CD14-positive monocyte (primary cell): ENCODE measurements at regions not wholly inside any gene's neighbourhood (a gene's known extent, or its start where the extent isn't known, plus 50 kb on each side); places are given as distances from the start of the nearest gene placed in this dataset.

Experiments used
- DNase-seq, 3 donors: peaks; one replicate each; pipeline ENCODE4 v3.0.0-alpha.2; 2011 to 2022
- H2AFZ ChIP-seq: 2 replicates; pipeline ENCODE4 v1.6.0; 2012; ENCODE audit warnings: mild to moderate bottlenecking, low read depth, low read length, inconsistent platforms; ENCODE audit not compliant: insufficient read depth, poor library complexity, severe bottlenecking
- H3K27ac ChIP-seq, 2 donors: 1 replicate in 1 of 2; 2 replicates in 1 of 2; pipeline ENCODE4 v1.5.1; 2012 to 2013; ENCODE audit warnings: low read length in 2 of 2, control low read depth in 1 of 2, inconsistent platforms in 1 of 2, low read depth in 1 of 2, mild to moderate bottlenecking in 1 of 2
- H3K27me3 ChIP-seq, 2 donors: one replicate each; pipeline versions ENCODE4 v1.6.0 to v1.6.1; 2011 to 2013; ENCODE audit warnings: low read length in 2 of 2; ENCODE audit not compliant: control insufficient read depth in 2 of 2, insufficient read depth in 2 of 2
- H3K36me3 ChIP-seq, 2 donors: replicated peaks in 1 of 2; 1 replicate in 1 of 2; 2 replicates in 1 of 2; pipeline versions ENCODE4 v1.5.1 to v1.6.1; 2012 to 2013; ENCODE audit warnings: low read length in 2 of 2, control low read depth in 1 of 2, inconsistent platforms in 1 of 2, mild to moderate bottlenecking in 1 of 2; ENCODE audit not compliant: insufficient read depth in 2 of 2, control insufficient read depth in 1 of 2
- H3K4me1 ChIP-seq, 2 donors: 1 replicate in 1 of 2; 2 replicates in 1 of 2; pipeline versions ENCODE4 v1.5.1 to v1.6.1; 2012 to 2013; ENCODE audit warnings: low read length in 2 of 2, control low read depth in 1 of 2, inconsistent platforms in 1 of 2, mild to moderate bottlenecking in 1 of 2, moderate library complexity in 1 of 2; ENCODE audit not compliant: insufficient read depth in 2 of 2, control insufficient read depth in 1 of 2
- H3K4me2 ChIP-seq: replicated peaks from 2 replicates; pipeline ENCODE3; 2012; ENCODE audit warnings: low read length, moderate library complexity, mild to moderate bottlenecking; ENCODE audit not compliant: poor library complexity, severe bottlenecking; ENCODE audit errors: extremely low read depth
- H3K4me3 ChIP-seq, 3 experiments: fragments of 200-600 bp in 1 of 3; sonication (generic) in 1 of 3; replicated peaks in 1 of 3; 1 replicate in 2 of 3; 2 replicates in 1 of 3; pipeline ENCODE4 v1.5.1; 2011 to 2013; ENCODE audit warnings: low read length in 3 of 3, mild to moderate bottlenecking in 3 of 3, control low read depth in 2 of 3, low read depth in 2 of 3, inconsistent platforms in 1 of 3, moderate library complexity in 1 of 3
- H3K79me2 ChIP-seq: 2 replicates; pipeline ENCODE4 v1.6.0; 2012; ENCODE audit warnings: mild to moderate bottlenecking, control low read depth, inconsistent platforms, low read length, moderate library complexity; ENCODE audit not compliant: insufficient read depth
- H3K9ac ChIP-seq: 2 replicates; pipeline ENCODE4 v1.6.0; 2017; ENCODE audit warnings: low read length, mild to moderate bottlenecking; ENCODE audit not compliant: insufficient read depth, poor library complexity, severe bottlenecking
- H3K9me3 ChIP-seq, 2 donors: replicated peaks in 1 of 2; 1 replicate in 1 of 2; 2 replicates in 1 of 2; pipeline versions ENCODE4 v1.5.1 to v1.6.1; 2012 to 2013; ENCODE audit warnings: low read length in 2 of 2, control low read depth in 1 of 2; ENCODE audit not compliant: control insufficient read depth in 1 of 2, insufficient read depth in 1 of 2
- H4K20me1 ChIP-seq: 2 replicates; pipeline ENCODE4 v1.6.0; 2012; ENCODE audit warnings: mild to moderate bottlenecking, low read length, control low read depth, moderate library complexity; ENCODE audit not compliant: insufficient read depth
- H3K27ac Mint-ChIP-seq, 7 donors: one replicate each; pipeline ENCODE4 v1.8.0; 2020; ENCODE audit warnings: mild to moderate bottlenecking in 7 of 7, mixed read lengths in 7 of 7, moderate library complexity in 6 of 7, inconsistent platforms in 2 of 7
- H3K27me3 Mint-ChIP-seq, 3 donors: one replicate each; pipeline ENCODE4 v1.8.0; 2021 to 2022; ENCODE audit warnings: low read depth in 3 of 3, mild to moderate bottlenecking in 3 of 3, mixed read lengths in 3 of 3, moderate library complexity in 3 of 3, inconsistent platforms in 1 of 3
- H3K36me3 Mint-ChIP-seq, 2 donors: one replicate each; pipeline ENCODE4 v1.8.0; 2020; ENCODE audit warnings: mixed read lengths in 2 of 2, inconsistent platforms in 1 of 2, mild to moderate bottlenecking in 1 of 2
- H3K4me1 Mint-ChIP-seq: one replicate; pipeline ENCODE4 v1.8.0; 2020; ENCODE audit warnings: mild to moderate bottlenecking, mixed read lengths
- H3K4me3 Mint-ChIP-seq, 2 donors: one replicate each; pipeline ENCODE4 v1.8.0; 2020; ENCODE audit warnings: mild to moderate bottlenecking in 2 of 2, mixed read lengths in 2 of 2, moderate library complexity in 1 of 2
- H3K9me3 Mint-ChIP-seq, 7 donors: one replicate each; pipeline ENCODE4 v1.8.0; 2020 to 2022; ENCODE audit warnings: mixed read lengths in 7 of 7, mild to moderate bottlenecking in 6 of 7, moderate library complexity in 6 of 7, inconsistent platforms in 2 of 7
- CTCF ChIP-seq: fragments of 200-600 bp; IDR thresholded peaks from one replicate; pipeline ENCODE4 v1.8.0; 2022; ENCODE audit warnings: antibody characterized with exemption, mild to moderate bottlenecking
- WGBS: methylation state at CpG from one replicate; pipeline ENCODE4 v1.1.5; 2013; ENCODE audit warnings: missing lambda C conversion rate; ENCODE audit not compliant: insufficient coverage; 5-methylcytosine and 5-hydroxymethylcytosine counted together
- intact Hi-C, 2 donors: fragments of 100-400 bp; cut with micrococcal nuclease; formaldehyde crosslinking; loops; one replicate each; pipeline versions ENCODE4 v1.15.0 to v1.15.1; 2023

- Histone ChIP-seq H3K4me2 (no peak overlapping the region), H3K79me2 (no peaks in the 10 kb centered on the region), H4K20me1 (no peaks in the 10 kb centered on the region), H3K36me3 (no peaks in the 10 kb centered on the region), H2AFZ (no peak overlapping the region), H3K9ac (no peak overlapping the region), H3K27ac (no peak overlapping the region), H3K9me3 (no peaks in the 10 kb centered on the region), H3K4me3 (no peak overlapping the region), H3K27me3 (no peaks in the 10 kb centered on the region), H3K4me1 (no peaks in the 10 kb centered on the region)
- Mint-ChIP-seq H3K36me3 (no peaks in the 10 kb centered on the region), H3K4me1 (peaks cover 1% of the 10 kb centered on the region), H3K27me3 (peaks cover 0 to 13% (median 12%) of the 10 kb centered on the region in 3 donors), H3K4me3 (no peak overlapping the region), H3K27ac (no peak overlapping the region), H3K9me3 (peaks cover 0 to 13% (median 3%) of the 10 kb centered on the region in 7 donors)
- no peak for DNase-seq
- WGBS = 92% methylated on average over 2 of the region's 2 CpGs
- intact Hi-C loops = no loop called here
- no peak for TF ChIP-seq CTCF
Observed at GRCh38 chr22:49422701-49423100, 405.0 kb downstream of the BRD1 start.

GRCh38 chr22:49420651-49421050 is 407.0 kb downstream of the BRD1 start:
- peaks cover 1% of the 10 kb centered on the region for H3K4me1 Mint-ChIP-seq

More at GRCh38 chr22:49420651-49421050, 407.0 kb downstream of the BRD1 start:
- Histone ChIP-seq H3K4me1 (no peaks in the 10 kb centered on the region), H3K36me3 (no peaks in the 10 kb centered on the region), H3K9ac (no peak overlapping the region), H3K27me3 (no peaks in the 10 kb centered on the region), H3K27ac (no peak overlapping the region), H3K9me3 (no peaks in the 10 kb centered on the region), H4K20me1 (no peaks in the 10 kb centered on the region), H3K79me2 (no peaks in the 10 kb centered on the region), H2AFZ (no peak overlapping the region), H3K4me3 (no peak overlapping the region), H3K4me2 (no peak overlapping the region)
- peaks cover 0 to 13% (median 3%) of the 10 kb centered on the region in 7 donors for H3K9me3 Mint-ChIP-seq
- no peak for DNase-seq
- intact Hi-C loops = no loop called here
- H3K36me3 Mint-ChIP-seq = no peaks in the 10 kb centered on the region
- TF ChIP-seq CTCF = no peak
- H3K27me3 Mint-ChIP-seq = peaks cover 2 to 13% (median 10%) of the 10 kb centered on the region in 3 donors
- no peak overlapping the region for H3K4me3 Mint-ChIP-seq
- 92% methylated on average over 8 of the region's 13 CpGs for WGBS
- H3K27ac Mint-ChIP-seq = no peak overlapping the region
